ACHN (cell line): ENCODE measurements at regions not wholly inside any gene's neighbourhood (a gene's known extent, or its start where the extent isn't known, plus 50 kb on each side); places are given as distances from the start of the nearest gene placed in this dataset.

Experiments used
- DNase-seq: peaks from one replicate; pipeline ENCODE4 v3.0.0-alpha.2; 2015
- in situ Hi-C: cut with HindIII; loops from 2 replicates; pipeline ENCODE4 v1.10.0; 2017; ENCODE audit warnings: low sequenced_read_pairs, low pct_ligation_motif_present, low pct_unique_long_range_greater_than_20kb

DNA sequence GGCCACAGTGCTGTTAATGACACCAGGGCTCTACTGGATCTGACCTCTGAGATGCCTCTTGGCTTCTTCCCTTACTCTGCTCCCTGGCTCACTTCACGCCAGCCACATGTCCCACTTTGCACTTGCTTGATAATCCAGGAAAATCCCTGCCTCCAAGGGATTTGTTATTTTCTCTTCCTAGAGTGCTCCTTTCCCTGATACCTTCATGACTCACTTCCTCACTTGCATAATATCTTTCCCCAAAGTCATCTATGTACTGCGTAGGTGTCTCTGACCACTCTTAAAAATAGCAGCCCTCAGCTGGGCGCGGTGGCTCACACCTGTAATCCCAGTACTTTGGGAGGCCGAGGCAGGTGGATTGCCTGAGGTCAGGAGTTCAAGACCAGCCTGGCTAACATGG, 572.3 kb downstream of the PLCL1 start:
- in situ Hi-C loops, result no loop called here

DNA sequence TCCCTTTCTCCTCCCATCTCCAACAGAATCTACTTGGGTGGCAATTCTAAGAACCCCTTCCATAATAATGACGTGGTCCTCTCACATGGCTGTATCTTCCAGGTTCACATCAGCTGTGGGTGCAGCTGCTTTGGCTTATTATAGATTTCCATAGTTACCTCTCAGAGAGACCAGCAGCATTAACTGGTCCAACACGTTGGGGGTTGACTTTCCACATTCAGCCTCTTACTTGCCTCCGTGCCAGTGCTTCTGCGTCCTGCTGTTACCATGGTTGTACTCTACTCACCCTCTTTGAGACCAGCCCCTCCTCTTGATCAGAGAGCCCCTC, 570.7 kb downstream of the PLCL1 start:
- in situ Hi-C loops, result no loop called here
- no peak for DNase-seq

More for the DNA sequence above, 572.3 kb downstream of the PLCL1 start:
- no peak for DNase-seq

DNA sequence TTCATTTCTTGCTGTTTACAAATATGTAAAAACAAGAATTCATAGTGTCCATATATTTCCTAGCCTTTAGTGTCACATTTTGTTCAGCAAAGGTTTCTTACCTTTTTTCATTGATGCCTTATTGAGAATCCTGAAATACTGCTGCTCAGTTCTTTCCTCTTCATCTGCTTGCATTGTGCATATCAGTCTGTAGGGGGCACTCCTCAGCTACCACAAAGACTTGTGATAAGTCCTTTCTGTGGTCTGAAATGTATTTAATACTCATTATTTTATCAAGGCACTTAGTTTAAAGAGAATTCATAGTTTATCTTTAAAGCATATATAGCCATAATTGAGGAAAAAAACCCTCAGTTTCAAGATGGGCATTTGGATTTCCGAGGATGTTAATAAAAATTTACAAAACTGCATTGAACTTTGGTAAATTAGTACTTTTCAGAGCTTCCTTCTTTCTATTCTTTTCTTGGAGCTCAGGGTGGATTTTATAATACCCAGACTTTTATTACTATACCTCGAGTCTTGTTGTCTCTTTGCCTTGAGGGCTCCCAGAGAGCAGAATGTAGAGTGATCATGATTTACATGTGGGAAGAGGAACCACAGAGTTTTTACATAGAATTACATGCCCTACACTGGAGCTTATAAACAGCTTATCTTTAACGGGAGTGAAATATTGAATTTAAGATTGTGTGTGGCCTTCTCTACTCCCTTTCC, 570.1 kb downstream of the PLCL1 start:
- in situ Hi-C loops, result no loop called here
- peak; percentile 69 for DNase-seq

GRCh38 chr2:198371921-198372543, 567.6 kb downstream of the PLCL1 start:
- no peak for DNase-seq
- in situ Hi-C loops, result no loop called here

- in situ Hi-C loops, result no loop called here
- no peak for DNase-seq
Measured at GRCh38 chr2:198371329-198371728, 566.9 kb downstream of the PLCL1 start.

DNA sequence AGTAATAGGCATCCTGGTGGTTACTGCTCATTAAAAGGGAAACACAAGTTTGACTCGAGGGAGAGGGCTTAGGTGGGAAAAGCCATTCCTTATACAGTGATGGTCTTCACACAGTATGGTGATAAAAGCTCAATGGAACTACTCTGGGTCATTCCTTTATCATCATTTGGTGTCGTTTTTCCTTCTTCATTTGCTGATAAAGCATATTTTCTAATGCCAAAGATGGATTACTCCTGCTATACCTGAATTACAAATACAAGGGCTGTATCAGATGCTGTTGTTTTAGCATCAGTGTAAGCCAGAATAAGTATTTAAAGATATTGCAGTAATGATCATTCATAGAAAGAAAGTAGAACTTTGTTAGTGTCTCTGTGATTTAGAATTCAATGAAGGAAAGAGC, 563.7 kb downstream of the PLCL1 start:
- DNase-seq, result no peak

DNA sequence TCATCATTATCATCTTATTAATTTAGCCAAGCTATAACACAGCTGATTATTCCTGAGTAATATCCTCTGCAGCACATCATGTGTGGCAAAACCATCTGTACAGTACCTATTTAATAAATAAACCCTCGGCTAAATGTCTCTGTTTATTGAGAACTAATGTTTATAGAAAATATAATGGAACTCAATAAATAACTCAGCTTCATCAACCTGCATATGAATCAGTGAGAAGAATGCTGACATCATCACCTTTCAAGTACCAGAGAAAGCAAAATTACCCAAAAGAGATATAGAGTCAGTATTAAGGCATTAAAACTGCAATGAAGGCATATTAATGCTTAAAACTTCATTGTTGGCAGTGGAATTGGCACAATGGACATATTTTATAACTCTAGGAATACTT, 558.3 kb downstream of the PLCL1 start:
- DNase-seq, result no peak
- in situ Hi-C loops, result no loop called here

More for the DNA sequence above, 563.7 kb downstream of the PLCL1 start:
- in situ Hi-C loops, result no loop called here

DNA sequence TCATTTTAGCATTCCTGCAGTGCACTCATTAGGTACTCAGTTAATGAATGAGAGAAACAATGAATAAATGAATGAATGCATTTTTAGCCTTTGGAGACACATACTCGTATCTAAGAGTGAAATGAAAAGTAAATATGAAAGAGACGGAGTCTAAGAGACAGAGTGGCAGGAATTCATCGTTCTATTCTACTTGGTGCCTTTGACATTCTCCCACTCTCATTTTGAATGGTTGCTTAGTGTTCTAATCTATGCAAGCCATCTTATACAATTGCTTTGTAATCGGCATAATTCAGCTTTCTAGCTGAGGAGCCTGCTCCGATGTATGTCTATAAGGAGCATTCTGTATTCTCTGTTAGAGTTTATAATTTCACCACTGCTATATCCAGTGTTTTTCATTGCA, 554.9 kb downstream of the PLCL1 start:
- DNase-seq, result no peak

GRCh38 chr2:198356157-198356556, 551.8 kb downstream of the PLCL1 start:
- in situ Hi-C loops, result no loop called here
- DNase-seq, result no peak

More for the DNA sequence above, 554.9 kb downstream of the PLCL1 start:
- in situ Hi-C loops, result no loop called here

DNA sequence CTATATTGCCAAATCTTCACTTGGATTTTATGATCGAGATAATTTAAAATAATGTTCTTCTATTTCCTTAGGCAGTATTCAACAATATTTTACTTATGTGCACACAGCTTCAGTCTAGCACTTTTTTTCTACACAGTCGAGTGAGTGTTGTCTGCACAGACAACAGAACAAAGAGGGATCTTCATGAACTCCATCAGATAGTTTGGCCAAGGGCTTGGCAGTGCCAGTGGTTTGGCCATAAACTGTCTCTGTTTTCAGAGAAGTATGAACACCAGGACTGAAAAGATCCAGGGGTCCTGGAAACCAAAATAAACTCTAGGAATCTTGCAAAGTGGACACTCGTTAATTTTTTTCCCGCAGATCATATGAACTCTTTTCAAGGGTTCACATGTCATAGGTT, 547.3 kb downstream of the PLCL1 start:
- in situ Hi-C loops, result no loop called here
- no peak for DNase-seq

GRCh38 chr2:198347946-198348345, 543.6 kb downstream of the PLCL1 start:
- in situ Hi-C loops, result no loop called here
- DNase-seq, result no peak

GRCh38 chr2:198347349-198347748, 543.0 kb downstream of the PLCL1 start:
- no peak for DNase-seq
- in situ Hi-C loops, result no loop called here

- no peak for DNase-seq
Measured at GRCh38 chr2:198343471-198343870, 539.1 kb downstream of the PLCL1 start.

GRCh38 chr2:198340846-198341245, 536.5 kb downstream of the PLCL1 start:
- in situ Hi-C loops, result no loop called here
- DNase-seq, result no peak

More at GRCh38 chr2:198343471-198343870, 539.1 kb downstream of the PLCL1 start:
- in situ Hi-C loops, result no loop called here

GRCh38 chr2:198339116-198339515, 534.7 kb downstream of the PLCL1 start:
- in situ Hi-C loops, result no loop called here
- DNase-seq, result no peak

DNA sequence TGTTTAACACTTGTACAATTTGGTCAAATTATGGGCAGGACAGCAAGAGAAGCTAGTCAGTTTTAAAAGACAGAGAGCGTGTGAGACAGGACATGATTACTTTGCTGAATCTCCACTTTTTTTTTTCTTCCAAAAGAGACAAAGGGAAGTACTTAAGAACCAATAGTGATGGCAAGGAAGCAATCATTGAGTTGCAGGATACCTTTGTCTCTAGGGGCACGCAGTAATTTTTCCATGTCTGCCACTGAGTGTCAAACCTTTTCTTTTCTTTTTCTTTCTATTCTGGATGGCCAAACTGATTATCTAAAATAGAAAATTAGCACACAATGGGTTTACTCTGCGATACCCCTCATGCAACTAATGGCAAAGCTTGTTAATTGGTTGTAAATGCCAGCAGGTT, 533.0 kb downstream of the PLCL1 start:
- no peak for DNase-seq
- in situ Hi-C loops, result no loop called here

DNA sequence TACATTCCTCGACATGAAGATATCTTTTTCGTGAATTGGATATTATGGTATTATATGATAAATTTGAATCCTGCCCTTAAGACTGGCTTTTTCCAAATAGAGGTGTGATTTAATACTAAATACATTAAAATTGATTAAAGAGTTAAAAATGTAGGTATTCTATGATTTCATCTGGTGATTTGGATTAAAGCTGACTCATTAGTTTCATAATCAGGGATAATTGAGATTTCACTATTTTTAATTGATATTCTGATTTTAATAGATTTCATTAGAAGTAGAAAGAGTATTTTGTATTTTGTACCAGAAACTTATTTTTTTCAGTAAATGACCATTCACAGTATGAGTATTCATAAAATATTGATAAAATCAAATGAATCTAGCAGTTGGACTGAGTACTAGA, 524.1 kb downstream of the PLCL1 start:
- no peak for DNase-seq
- in situ Hi-C loops, result no loop called here

- DNase-seq, result no peak
Measured at GRCh38 chr2:198327526-198327925, 523.1 kb downstream of the PLCL1 start.

GRCh38 chr2:198326431-198326830, 522.0 kb downstream of the PLCL1 start:
- DNase-seq, result no peak
- in situ Hi-C loops, result no loop called here

More at GRCh38 chr2:198327526-198327925, 523.1 kb downstream of the PLCL1 start:
- in situ Hi-C loops, result no loop called here

DNA sequence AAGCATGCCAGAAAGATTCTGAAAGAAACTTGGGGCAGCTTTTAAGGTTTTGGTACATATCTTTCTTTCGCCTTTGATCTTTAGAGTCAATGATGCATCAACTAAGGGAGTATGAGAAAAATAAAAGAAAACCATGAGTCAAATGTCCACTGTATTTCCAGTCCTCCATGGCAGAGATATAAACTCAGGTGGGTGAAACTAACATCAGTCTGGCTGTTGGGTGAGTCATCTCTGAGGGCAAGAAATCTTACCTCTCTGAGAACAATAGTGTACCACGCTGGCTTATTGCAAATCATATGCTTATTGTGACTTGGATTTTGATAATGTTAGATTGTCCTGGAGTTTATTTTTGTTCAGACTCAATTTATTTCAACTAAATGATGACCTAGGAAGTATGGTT, 521.0 kb downstream of the PLCL1 start:
- DNase-seq, result no peak
- in situ Hi-C loops, result no loop called here
